ENCODE measurements at regions not wholly inside any gene's neighbourhood (a gene's known extent, or its start where the extent isn't known, plus 50 kb on each side); places are given as distances from the start of the nearest gene placed in this dataset.

GRCh38 chr7:156236181-156236889 lies 404.2 kb upstream of the RNF32 start:
- Histone ChIP-seq H2AFZ (ENCODE audit: low read depth, low read length) (no peak overlapping the region), H3K9me3 (ENCODE audit: low read length) (no peaks in the 10 kb centered on the region), H3K36me3 (ENCODE audit: insufficient read depth, low read length) (no peaks in the 10 kb centered on the region), H3K4me3 (ENCODE audit: low read length) (no peak overlapping the region), H3K27me3 (ENCODE audit: insufficient read depth, low read length) (no peaks in the 10 kb centered on the region), H3K4me1 (ENCODE audit: insufficient read depth, low read length) (no peaks in the 10 kb centered on the region)

- no peaks in the 10 kb centered on the region for H3K9me3 ChIP-seq (ENCODE audit: low read length)
- H3K4me3 ChIP-seq (ENCODE audit: low read length): no peak overlapping the region
- H3K4me1 ChIP-seq (ENCODE audit: insufficient read depth, low read length): no peaks in the 10 kb centered on the region
- H2AFZ ChIP-seq (ENCODE audit: low read depth, low read length): no peak overlapping the region
- no peaks in the 10 kb centered on the region for H3K36me3 ChIP-seq (ENCODE audit: insufficient read depth, low read length)
- no peaks in the 10 kb centered on the region for H3K27me3 ChIP-seq (ENCODE audit: insufficient read depth, low read length)
Measured at GRCh38 chr7:156234666-156235494, 405.7 kb upstream of the RNF32 start.

- H3K4me1 ChIP-seq (ENCODE audit: insufficient read depth, low read length): no peaks in the 10 kb centered on the region
- no peak overlapping the region for H2AFZ ChIP-seq (ENCODE audit: low read depth, low read length)
- H3K4me3 ChIP-seq (ENCODE audit: low read length): no peak overlapping the region
- H3K9me3 ChIP-seq (ENCODE audit: low read length): no peaks in the 10 kb centered on the region
- no peaks in the 10 kb centered on the region for H3K36me3 ChIP-seq (ENCODE audit: insufficient read depth, low read length)
- H3K27me3 ChIP-seq (ENCODE audit: insufficient read depth, low read length): no peaks in the 10 kb centered on the region
Measured at GRCh38 chr7:156234192-156234591, 406.4 kb upstream of the RNF32 start.

- Histone ChIP-seq H3K4me3 (ENCODE audit: low read length) (no peak overlapping the region), H3K4me1 (ENCODE audit: insufficient read depth, low read length) (no peaks in the 10 kb centered on the region), H2AFZ (ENCODE audit: low read depth, low read length) (no peak overlapping the region)
Measured at GRCh38 chr7:156232931-156233705, 407.5 kb upstream of the RNF32 start.

GRCh38 chr7:156230576-156230975 lies 410.0 kb upstream of the RNF32 start:
- no peak overlapping the region for H2AFZ ChIP-seq (ENCODE audit: low read depth, low read length)
- H3K4me3 ChIP-seq (ENCODE audit: low read length): no peak overlapping the region
- H3K9me3 ChIP-seq (ENCODE audit: low read length): no peaks in the 10 kb centered on the region
- no peaks in the 10 kb centered on the region for H3K36me3 ChIP-seq (ENCODE audit: insufficient read depth, low read length)
- H3K4me1 ChIP-seq (ENCODE audit: insufficient read depth, low read length): no peaks in the 10 kb centered on the region
- H3K27me3 ChIP-seq (ENCODE audit: insufficient read depth, low read length): no peaks in the 10 kb centered on the region

More at GRCh38 chr7:156232931-156233705, 407.5 kb upstream of the RNF32 start:
- Histone ChIP-seq H3K27me3 (ENCODE audit: insufficient read depth, low read length) (no peaks in the 10 kb centered on the region), H3K9me3 (ENCODE audit: low read length) (no peaks in the 10 kb centered on the region), H3K36me3 (ENCODE audit: insufficient read depth, low read length) (no peaks in the 10 kb centered on the region)

GRCh38 chr7:156224833-156225225 lies 412.6 kb upstream of the SHH start:
- Histone ChIP-seq H3K4me3 (ENCODE audit: low read length) (no peak overlapping the region), H2AFZ (ENCODE audit: low read depth, low read length) (no peak overlapping the region), H3K4me1 (ENCODE audit: insufficient read depth, low read length) (no peaks in the 10 kb centered on the region), H3K27me3 (ENCODE audit: insufficient read depth, low read length) (peaks cover 5% of the 10 kb centered on the region), H3K36me3 (ENCODE audit: insufficient read depth, low read length) (no peaks in the 10 kb centered on the region), H3K9me3 (ENCODE audit: low read length) (no peaks in the 10 kb centered on the region)

GRCh38 chr7:156223935-156224832 lies 411.9 kb upstream of the SHH start:
- H3K27me3 ChIP-seq (ENCODE audit: insufficient read depth, low read length): peaks cover 5% of the 10 kb centered on the region
- H3K4me1 ChIP-seq (ENCODE audit: insufficient read depth, low read length): no peaks in the 10 kb centered on the region
- H3K9me3 ChIP-seq (ENCODE audit: low read length): no peaks in the 10 kb centered on the region
- H3K36me3 ChIP-seq (ENCODE audit: insufficient read depth, low read length): no peaks in the 10 kb centered on the region
- no peak overlapping the region for H3K4me3 ChIP-seq (ENCODE audit: low read length)
- no peak overlapping the region for H2AFZ ChIP-seq (ENCODE audit: low read depth, low read length)

- Histone ChIP-seq H3K27me3 (ENCODE audit: insufficient read depth, low read length) (peaks cover 5% of the 10 kb centered on the region), H3K4me1 (ENCODE audit: insufficient read depth, low read length) (no peaks in the 10 kb centered on the region), H3K36me3 (ENCODE audit: insufficient read depth, low read length) (no peaks in the 10 kb centered on the region), H3K9me3 (ENCODE audit: low read length) (no peaks in the 10 kb centered on the region), H2AFZ (ENCODE audit: low read depth, low read length) (no peak overlapping the region), H3K4me3 (ENCODE audit: low read length) (no peak overlapping the region)
Measured at GRCh38 chr7:156222611-156223010, 410.3 kb upstream of the SHH start.

- H3K4me1 ChIP-seq (ENCODE audit: insufficient read depth, low read length): no peaks in the 10 kb centered on the region
- peaks cover 5% of the 10 kb centered on the region for H3K27me3 ChIP-seq (ENCODE audit: insufficient read depth, low read length)
- H3K36me3 ChIP-seq (ENCODE audit: insufficient read depth, low read length): no peaks in the 10 kb centered on the region
- no peak overlapping the region for H3K4me3 ChIP-seq (ENCODE audit: low read length)
- no peak overlapping the region for H2AFZ ChIP-seq (ENCODE audit: low read depth, low read length)
- H3K9me3 ChIP-seq (ENCODE audit: low read length): no peaks in the 10 kb centered on the region
Measured at GRCh38 chr7:156222151-156222550, 409.9 kb upstream of the SHH start.

GRCh38 chr7:156220701-156221100 lies 408.4 kb upstream of the SHH start:
- no peak overlapping the region for H3K4me3 ChIP-seq (ENCODE audit: low read length)
- peaks cover 5% of the 10 kb centered on the region for H3K27me3 ChIP-seq (ENCODE audit: insufficient read depth, low read length)
- H3K36me3 ChIP-seq (ENCODE audit: insufficient read depth, low read length): no peaks in the 10 kb centered on the region

GRCh38 chr7:156220078-156220605 lies 407.9 kb upstream of the SHH start:
- Histone ChIP-seq H3K27me3 (ENCODE audit: insufficient read depth, low read length) (peaks cover 5% of the 10 kb centered on the region), H3K4me1 (ENCODE audit: insufficient read depth, low read length) (no peaks in the 10 kb centered on the region), H3K4me3 (ENCODE audit: low read length) (no peak overlapping the region), H2AFZ (ENCODE audit: low read depth, low read length) (no peak overlapping the region), H3K36me3 (ENCODE audit: insufficient read depth, low read length) (no peaks in the 10 kb centered on the region), H3K9me3 (ENCODE audit: low read length) (no peaks in the 10 kb centered on the region)

More at GRCh38 chr7:156220701-156221100, 408.4 kb upstream of the SHH start:
- Histone ChIP-seq H3K9me3 (ENCODE audit: low read length) (no peaks in the 10 kb centered on the region), H3K4me1 (ENCODE audit: insufficient read depth, low read length) (no peaks in the 10 kb centered on the region), H2AFZ (ENCODE audit: low read depth, low read length) (no peak overlapping the region)
